ENCODE measurements at regions not wholly inside any gene's neighbourhood (a gene's known extent, or its start where the extent isn't known, plus 50 kb on each side); places are given as distances from the start of the nearest gene placed in this dataset.
"Not testable (repeated sequence)": the region's sequence is repeated elsewhere in the genome, so short reads cannot be mapped to it uniquely, and the experiment has no call there.

DNA sequence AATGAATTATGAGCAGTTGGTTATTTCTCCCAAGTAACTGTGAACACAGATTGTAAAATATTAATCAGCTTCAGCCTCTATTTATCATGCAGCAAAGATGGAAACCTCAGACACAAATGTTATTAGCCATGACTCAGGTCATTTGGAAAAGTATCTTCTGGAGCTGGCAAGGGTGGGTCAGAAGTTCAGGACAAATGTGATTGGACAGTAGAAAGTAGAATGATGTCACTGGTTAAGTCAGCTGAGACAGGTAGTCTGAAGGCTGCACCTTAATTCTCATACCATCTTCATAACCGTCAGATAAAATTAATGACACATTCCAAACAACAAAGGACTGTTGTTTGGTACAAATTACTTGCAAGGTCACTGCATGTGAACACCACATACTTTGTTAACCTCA, 140.2 kb downstream of the EMB start:
- no peak overlapping the region for H3K27ac ChIP-seq
- H3K27me3 ChIP-seq = no peaks in the 10 kb centered on the region
- no peaks in the 10 kb centered on the region for H3K4me1 ChIP-seq
- intact Hi-C loops (cut with DNase I; ENCODE audit: low total_unique reads) = no loop called here
- no peak for TF ChIP-seq POLR2A (IDR thresholded peaks at IDR 0.05)
- TF ChIP-seq, protein P1, sequence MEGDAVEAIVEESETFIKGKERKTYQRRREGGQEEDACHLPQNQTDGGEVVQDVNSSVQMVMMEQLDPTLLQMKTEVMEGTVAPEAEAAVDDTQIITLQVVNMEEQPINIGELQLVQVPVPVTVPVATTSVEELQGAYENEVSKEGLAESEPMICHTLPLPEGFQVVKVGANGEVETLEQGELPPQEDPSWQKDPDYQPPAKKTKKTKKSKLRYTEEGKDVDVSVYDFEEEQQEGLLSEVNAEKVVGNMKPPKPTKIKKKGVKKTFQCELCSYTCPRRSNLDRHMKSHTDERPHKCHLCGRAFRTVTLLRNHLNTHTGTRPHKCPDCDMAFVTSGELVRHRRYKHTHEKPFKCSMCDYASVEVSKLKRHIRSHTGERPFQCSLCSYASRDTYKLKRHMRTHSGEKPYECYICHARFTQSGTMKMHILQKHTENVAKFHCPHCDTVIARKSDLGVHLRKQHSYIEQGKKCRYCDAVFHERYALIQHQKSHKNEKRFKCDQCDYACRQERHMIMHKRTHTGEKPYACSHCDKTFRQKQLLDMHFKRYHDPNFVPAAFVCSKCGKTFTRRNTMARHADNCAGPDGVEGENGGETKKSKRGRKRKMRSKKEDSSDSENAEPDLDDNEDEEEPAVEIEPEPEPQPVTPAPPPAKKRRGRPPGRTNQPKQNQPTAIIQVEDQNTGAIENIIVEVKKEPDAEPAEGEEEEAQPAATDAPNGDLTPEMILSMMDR (IDR thresholded peaks at IDR 0.05) = no peak
- no peak for TF ChIP-seq EP300 (IDR thresholded peaks at IDR 0.05; ENCODE audit: low read depth)
- no peak for TF ChIP-seq POLR2AphosphoS5 (IDR thresholded peaks at IDR 0.05)
- peaks cover 0 to 3% of the 10 kb centered on the region in 2 donors for H3K9me3 ChIP-seq
- no peaks in the 10 kb centered on the region for H3K36me3 ChIP-seq
- no peak overlapping the region for H3K4me3 ChIP-seq
- WGBS, 2 donors (ENCODE audit: low coverage in 1 of 2) = 71 to 72% methylated on average over 1 of the region's 1 CpG
- in situ Hi-C loops (cut with MboI; ENCODE audit: low pct_ligation_motif_present in 1 of 4, low pct_unique_long_range_greater_than_20kb in 1 of 4, low sequenced_read_pairs in 3 of 4) = no loop called here
- DNase-seq = no peak

DNA sequence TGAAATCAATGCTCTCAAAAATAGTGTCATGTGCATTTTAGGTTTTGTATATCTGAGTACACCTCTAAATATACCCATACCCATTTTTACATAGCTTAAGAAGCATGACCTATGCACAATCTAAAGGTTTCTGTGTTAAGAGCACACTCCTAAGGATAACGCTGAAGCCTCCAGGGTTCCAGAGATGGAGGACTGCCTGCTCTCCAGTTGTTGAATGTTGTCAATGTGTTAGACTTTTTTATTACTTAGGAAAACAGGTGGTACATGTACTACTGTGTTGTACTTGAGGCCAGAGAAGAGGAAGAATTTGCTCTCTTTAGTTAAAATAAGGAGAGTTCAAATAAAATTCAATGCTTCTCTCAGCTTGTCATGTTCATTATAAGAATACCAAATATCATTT, 141.2 kb downstream of the EMB start:
- Histone ChIP-seq H3K4me1 (no peaks in the 10 kb centered on the region), H3K27me3 (no peaks in the 10 kb centered on the region), H3K27ac (no peak overlapping the region), H3K9me3 (peaks cover 0 to 3% of the 10 kb centered on the region in 2 donors), H3K4me3 (no peak overlapping the region), H3K36me3 (no peaks in the 10 kb centered on the region)
- DNase-seq = no peak
- intact Hi-C loops (cut with DNase I; ENCODE audit: low total_unique reads) (no loop called here), in situ Hi-C loops (cut with MboI; ENCODE audit: low pct_ligation_motif_present in 1 of 4, low pct_unique_long_range_greater_than_20kb in 1 of 4, low sequenced_read_pairs in 3 of 4) (no loop called here)
- no peak for TF ChIP-seq POLR2AphosphoS5 (IDR thresholded peaks at IDR 0.05)
- no peak for TF ChIP-seq EP300 (IDR thresholded peaks at IDR 0.05; ENCODE audit: low read depth)
- TF ChIP-seq POLR2A (IDR thresholded peaks at IDR 0.05) = no peak
- TF ChIP-seq, protein P1 (IDR thresholded peaks at IDR 0.05) = no peak
- 78% methylated on average over 1 of the region's 1 CpG; no CpG with 5 or more reads in 1 of the 2 donors for WGBS, 2 donors (ENCODE audit: low coverage in 1 of 2)

- Histone ChIP-seq H3K4me1 (no peaks in the 10 kb centered on the region), H3K36me3 (no peaks in the 10 kb centered on the region), H3K27me3 (no peaks in the 10 kb centered on the region), H3K4me3 (no peak overlapping the region), H3K27ac (no peak overlapping the region), H3K9me3 (no peaks in the 10 kb centered on the region)
- intact Hi-C loops (cut with DNase I; ENCODE audit: low total_unique reads) = no loop called here
- 87% methylated on average over 6 of the region's 9 CpGs; no CpG with 5 or more reads in 1 of the 2 donors for WGBS, 2 donors (ENCODE audit: low coverage in 1 of 2)
- in situ Hi-C loops (cut with MboI; ENCODE audit: low pct_ligation_motif_present in 1 of 4, low pct_unique_long_range_greater_than_20kb in 1 of 4, low sequenced_read_pairs in 3 of 4) = no loop called here
- no peak for DNase-seq
- TF ChIP-seq, protein P1 (IDR thresholded peaks at IDR 0.05) = no peak
Measured at GRCh38 chr5:50292735-50293394, 148.2 kb downstream of the EMB start.

GRCh38 chr5:50280461-50280860, 160.6 kb downstream of the EMB start:
- H3K27ac ChIP-seq; H3K4me1 ChIP-seq; H3K9me3 ChIP-seq; H3K36me3 ChIP-seq; DNase-seq; in situ Hi-C loops (cut with MboI; ENCODE audit: low pct_ligation_motif_present in 1 of 4, low pct_unique_long_range_greater_than_20kb in 1 of 4, low sequenced_read_pairs in 3 of 4); intact Hi-C loops (cut with DNase I; ENCODE audit: low total_unique reads); H3K27me3 ChIP-seq; H3K4me3 ChIP-seq: not testable (repeated sequence)
- WGBS, 2 donors (ENCODE audit: low coverage in 1 of 2) = 92% methylated on average over 10 of the region's 10 CpGs; no CpG with 5 or more reads in 1 of the 2 donors
